Stimulated activated CD8-positive, alpha-beta memory T cell treated with anti-CD3 and anti-CD28 coated beads, Interleukin-7, amount 100 ng/mL, for 1 hour (primary cell): ENCODE measurements at regions not wholly inside any gene's neighbourhood (a gene's known extent, or its start where the extent isn't known, plus 50 kb on each side); places are given as distances from the start of the nearest gene placed in this dataset.

Experiments used
- DNase-seq, 2 donors: peaks; one replicate each; pipeline ENCODE4 v3.0.0-alpha.2; 2020; ENCODE audit warnings: low read depth in 2 of 2

DNA sequence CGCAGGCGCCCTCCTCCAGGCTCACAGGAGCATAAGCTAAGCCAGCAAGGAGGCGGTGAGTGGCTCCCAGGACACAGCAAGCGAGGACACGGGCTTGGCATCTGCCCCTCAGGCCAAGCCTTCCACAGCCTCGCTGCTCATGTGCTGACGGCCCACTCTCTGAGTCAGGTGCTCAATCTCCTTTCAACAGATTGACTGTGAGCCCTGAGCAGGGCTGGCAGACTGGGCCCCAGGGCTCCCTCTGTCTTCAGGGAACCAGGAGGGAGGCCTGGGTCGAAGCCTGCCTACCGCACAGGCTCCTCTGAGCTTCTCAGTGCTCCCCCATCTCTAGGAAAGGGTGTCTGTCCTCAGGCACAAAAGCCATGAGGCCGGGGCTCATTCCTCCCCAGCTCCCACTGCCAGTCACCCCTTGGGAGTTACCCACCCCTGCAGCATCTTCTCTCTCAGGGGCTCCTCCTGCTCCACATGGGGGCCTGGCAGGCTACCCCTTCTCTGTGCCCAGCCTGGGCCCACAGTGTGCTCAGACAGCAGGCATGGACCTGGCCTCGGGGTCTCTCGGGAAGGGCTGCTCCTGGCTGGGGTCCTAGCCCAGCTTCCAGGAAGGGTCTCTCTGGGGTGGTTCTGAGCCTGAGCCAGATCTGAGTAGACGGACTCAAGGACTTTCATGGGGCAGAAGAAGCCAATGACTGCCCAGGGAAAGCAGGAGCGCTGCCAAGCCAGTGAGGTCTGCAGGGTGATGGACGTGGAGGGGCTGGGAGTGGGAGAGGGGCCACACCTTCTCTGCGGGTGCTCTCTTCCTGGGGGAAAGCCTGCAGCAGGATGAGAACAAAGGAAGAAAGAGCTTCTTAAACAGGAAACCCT lies 138.0 kb upstream of the GPC1 start:
- no peak for DNase-seq

DNA sequence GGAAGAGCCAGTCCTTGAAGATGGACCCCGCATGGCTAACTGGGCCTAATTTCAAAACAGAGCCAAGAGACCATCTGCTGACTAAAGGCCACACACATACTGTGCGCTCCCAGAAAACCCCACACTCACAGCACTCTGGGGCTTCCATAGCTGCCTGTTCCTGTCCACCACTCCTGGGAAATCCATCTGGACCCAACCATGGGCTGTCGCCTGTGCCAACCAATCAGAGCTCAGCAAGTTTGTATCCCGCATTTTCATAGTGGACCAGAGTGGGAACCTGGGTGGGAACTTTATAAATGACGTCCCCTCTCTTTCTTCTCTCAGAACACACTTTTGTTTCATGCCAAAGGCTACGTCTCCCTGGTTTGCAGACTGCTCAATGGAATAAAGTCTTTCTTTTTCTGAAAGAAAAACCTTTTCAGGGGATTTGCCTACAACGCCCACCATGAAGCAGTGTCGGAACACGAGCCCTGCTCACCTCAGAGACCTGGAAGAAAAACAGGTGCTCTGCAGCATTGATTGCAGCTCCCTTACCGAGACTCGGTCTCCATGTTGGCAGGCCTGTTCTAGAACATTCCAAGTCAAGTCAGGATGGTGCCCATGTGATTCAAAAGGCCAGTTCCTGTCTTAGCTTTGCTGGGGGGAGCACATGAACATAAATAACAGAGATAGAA lies 137.2 kb upstream of the GPC1 start:
- DNase-seq = no peak

DNA sequence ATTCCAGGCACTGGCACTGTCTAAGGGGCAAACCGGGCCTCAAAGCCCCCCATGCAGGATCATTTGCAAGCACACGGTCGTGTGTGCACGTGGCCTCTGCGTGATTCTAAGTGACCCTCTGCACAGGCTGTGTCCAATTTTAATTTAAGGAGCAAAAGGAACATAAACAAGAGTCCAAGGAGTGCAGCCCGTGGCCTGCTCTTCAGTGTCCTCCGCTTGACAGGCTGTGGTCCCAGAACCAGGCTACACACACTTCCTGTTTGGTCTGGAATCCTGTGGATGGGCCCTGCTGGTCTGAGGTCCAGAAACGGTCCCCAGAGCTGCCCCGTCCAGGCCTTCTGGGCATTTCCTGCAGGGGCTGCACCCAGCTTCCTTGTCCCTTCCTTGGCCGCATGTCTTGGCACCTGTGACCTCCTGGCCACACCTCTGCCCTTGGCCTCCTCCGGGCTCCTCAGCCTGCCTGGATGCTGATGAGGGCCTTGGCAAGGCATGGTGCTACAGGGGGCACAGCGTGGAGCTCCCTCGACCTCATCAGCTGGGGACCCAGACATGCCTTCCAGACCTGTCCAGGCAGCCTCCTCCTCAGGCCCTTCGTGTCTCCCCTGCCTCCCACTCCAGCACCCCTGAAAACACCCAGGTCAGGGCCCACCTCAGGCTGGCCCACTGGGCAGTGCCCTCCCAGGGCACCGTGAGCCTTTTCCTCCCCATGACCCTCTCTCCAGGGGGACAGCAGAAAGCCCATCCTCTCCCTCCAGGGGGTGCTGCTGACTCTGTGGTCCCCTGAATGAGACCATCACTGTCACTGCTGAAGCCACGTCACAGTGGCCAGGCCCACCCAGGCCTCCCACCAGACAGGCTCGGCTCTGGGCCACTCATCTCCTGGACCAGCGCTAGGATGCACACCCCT lies 136.4 kb upstream of the GPC1 start:
- DNase-seq = no peak

DNA sequence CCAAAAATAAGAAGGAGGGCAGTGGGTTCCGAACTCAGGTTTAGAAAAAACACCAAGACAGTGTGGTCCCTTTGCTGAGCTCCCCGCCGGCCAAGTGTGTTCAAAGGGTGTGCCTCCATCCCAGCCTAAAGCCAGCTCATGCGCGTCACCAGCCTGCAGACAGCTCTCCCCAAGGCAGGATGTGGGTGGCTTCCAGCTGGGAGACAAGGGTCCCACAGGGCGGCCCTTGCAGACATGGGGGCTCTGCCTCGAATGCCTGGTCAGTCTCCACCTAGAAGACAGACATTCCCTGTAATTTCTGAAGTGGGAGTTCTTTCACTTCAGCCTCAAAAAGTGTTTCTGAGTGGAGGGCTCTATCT lies 135.8 kb upstream of the GPC1 start:
- DNase-seq = no peak

DNA sequence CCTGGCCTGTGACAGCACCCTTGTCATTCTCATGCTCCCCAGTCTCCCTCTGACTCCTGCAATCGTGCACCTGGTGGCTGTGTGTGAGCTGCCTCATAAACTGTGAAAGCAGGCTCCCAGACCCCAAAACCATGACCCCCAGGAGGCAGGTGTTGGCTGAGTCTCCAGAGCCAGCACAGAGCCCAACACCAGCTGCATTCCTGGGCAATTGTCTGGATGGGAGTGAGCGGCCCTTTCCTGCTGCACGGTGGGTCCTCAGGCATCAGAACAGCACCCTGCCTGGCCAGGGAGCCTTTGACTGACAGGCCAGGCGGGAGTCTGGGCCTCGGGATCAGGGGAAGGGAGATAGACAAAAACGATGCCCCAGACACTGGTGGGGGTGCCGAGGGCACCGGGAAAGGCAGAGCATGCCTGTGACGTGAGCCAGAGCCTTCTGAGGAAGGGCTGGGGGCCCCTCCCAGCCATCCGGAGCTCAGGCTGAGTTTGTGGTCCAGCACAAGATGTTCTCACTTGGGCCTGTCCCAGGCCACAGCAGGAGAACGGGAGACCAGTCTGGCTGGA lies 135.1 kb upstream of the GPC1 start:
- DNase-seq = no peak

DNA sequence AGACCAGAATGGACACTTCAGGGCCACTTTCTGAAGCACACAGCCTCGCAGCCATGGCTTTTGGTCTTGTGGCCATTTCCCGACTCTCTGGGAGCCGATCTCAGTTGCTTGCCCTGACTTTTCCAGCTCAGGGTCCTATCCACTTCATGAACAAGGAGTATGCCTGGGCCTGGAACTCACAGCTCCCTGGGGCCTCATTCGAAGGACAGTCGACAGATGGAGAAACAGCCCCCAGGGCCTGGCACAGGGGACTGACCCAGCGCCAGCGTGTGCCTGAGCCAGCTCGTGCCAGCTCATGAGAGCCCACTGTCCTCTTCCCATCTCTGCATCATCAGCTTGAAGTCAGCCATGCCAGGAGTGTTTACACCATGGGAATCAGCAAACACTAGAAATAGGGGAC lies 134.6 kb upstream of the GPC1 start:
- no peak for DNase-seq

DNA sequence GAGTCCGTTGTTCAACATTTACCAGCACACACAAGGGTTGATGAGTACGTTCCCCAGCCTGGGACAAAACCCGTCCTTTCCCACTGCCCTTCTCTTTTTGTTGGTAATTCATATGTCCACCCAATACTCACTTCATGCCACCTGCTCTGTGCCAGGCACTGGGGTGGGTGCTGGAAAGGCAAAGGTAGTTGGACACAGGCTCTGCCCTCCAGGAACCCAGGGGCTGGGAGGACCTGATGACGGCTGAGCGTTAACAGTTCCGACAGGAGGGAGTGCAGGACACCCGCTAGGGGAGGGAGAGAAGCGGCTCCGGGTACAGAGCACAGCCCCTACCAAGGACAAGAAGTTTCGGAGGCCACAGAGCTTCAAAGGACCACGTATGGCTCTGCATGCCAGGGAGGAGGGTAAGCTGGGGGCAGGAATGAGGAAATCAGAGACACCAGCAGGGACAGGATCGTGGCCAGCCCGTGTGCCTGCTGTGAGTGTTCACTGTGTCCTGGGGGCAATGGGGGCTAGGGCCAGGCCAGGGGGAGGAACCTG lies 134.1 kb upstream of the GPC1 start:
- DNase-seq = no peak

DNA sequence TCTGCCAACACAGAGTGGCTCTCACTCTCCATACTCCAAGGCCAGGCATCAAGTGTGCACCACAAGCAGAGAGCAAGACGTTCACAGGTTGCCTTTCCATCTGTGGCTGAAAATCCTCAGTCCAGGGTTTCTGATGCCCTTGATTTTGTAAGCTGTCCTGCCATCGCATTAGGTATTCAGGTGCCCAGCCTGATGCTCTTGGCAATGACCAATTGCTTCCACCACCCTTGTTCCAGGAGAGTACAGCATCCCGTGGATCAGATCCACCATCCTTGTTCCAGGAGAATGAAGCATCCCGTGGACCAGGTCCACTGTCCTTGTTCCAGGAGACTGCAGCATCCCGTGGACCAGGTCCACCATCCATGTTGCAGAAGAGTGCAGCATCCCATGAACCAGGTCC lies 133.4 kb upstream of the GPC1 start:
- no peak for DNase-seq

DNA sequence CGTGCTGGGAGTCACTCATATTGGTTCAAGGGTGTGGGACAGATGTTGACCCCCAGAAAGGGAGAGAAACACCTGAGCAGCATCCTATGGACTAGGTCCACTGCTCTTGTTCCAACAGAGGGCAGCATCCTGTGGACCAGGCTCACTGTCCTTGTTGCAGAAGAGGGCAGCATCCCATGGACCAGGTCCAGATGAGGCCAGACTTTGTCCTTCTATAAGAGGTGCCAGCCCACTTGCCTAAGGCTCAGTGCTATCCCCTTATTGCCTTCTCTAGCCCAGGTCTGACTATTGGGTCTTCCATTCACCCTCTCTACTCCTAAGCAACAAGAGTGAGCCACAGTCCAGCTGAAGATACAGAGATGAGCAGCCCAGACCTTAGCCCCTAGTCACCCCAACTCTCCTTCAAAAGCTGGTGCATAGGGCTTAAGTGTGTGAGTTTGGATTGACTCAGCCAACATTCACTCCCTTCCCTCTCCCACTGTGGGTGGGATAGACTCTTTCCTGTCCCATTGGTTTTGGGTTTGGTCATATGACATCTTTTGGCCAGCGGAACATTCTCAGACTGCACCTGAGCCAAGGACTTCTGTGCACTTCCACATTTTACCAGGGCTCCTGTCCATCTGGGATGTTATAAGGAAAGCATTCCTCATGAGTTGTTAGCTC lies 132.4 kb upstream of the GPC1 start:
- DNase-seq = no peak

DNA sequence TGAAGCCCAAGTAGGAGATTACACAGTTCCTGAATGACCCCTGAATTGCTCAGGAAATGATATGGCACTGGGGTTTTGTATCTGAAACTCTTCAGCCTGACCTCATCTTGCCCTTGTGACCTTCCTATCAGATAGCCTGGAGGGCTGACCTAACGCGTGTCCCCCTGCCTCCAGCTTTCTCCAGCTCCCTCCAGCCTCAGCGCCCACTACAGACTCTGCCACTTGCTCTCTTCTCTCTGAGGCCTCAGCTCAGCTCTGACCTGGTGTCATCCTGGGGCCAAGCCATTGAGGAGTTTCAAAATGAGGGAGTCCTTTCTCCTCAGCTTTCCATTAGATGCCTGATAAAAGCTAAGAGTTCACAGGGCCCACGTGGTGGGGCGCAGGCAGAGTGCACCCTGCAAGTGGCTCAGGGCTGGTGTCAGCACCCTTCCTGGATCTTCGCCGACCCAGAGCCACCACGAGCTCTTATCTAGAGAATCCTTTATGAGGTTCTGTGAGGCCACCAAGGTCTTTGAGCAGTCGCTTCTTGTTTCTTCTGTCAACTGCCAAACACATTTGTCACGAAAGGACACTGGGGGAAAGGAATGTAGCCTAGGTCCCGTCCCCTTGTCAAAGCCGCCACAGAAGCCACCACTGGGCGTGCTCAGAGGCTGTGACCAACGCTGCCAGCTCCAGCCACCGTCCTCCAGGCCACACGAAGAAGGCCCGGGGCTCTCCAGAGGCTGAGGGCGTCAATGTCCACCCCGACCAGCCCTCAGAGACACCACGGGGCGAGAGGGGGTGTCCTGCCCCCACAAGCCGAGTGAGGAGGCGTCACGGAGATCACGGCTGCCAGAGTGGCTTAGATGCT lies 131.3 kb upstream of the GPC1 start:
- no peak for DNase-seq

DNA sequence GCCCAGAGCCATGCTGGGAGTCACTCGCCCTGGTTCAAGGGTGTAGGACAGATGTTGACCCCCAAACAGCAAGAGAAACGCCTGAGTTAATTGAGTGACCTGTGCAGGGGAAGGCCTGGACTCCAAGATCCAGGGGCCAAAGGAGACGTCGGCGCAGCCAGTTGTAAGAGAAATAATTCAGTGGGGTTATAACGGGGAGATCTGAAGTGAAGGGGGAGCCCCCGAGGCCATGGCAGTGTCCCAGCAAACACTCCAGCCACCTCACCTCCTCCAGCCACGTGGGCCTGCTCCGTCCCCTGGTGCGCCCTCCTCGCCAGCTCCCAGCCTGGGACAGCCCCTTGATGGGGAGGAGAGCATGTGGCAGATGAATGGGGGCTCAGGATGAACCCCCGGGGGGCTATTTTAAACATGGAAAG lies 130.7 kb upstream of the GPC1 start:
- no peak for DNase-seq

DNA sequence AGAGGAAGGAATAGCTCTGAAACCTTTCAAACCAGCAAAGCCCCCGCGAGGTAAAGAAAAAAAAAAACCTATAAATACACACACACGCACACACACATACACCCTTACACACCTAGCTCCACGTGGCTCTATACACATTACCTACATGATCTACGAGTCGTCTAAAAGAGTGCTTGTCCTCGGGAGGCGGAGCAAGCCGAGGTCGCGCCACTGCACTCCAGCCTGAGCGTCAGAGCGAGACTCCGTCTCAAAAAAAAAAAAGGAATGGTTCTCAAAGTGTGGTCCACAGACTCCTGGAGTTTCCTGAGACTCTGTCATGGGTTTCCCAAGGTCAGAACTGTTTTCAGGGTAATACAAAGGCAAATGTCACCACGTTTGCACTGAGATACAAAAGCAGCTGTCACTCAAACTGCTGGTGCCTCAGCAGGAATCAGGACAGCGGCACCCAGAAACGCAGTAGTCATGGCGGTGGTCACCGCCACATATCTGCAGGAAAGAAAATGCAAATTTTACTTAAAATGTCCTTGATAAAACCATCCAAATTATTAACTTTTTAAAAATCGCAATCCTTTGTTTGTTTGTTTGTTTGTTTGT lies 130.0 kb upstream of the GPC1 start:
- DNase-seq = no peak

DNA sequence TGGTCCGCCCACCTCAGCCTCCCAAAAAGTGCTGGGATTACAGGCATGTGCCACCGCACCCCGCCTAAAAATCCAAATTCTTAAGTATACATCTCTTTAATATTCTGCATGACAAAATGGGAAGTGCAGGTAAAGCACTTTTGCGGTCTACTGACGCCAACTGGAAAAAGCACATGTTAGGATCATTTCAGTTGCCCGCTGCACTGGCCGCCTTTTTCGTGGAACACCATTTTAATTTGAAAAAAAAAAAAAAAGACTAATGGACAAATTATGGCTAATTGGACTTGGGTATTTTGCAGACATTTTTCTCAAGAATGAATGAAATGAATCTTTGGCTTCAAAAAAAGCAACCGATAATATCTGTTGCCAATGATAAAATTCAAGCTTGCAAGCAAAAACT lies 129.3 kb upstream of the GPC1 start:
- no peak for DNase-seq

DNA sequence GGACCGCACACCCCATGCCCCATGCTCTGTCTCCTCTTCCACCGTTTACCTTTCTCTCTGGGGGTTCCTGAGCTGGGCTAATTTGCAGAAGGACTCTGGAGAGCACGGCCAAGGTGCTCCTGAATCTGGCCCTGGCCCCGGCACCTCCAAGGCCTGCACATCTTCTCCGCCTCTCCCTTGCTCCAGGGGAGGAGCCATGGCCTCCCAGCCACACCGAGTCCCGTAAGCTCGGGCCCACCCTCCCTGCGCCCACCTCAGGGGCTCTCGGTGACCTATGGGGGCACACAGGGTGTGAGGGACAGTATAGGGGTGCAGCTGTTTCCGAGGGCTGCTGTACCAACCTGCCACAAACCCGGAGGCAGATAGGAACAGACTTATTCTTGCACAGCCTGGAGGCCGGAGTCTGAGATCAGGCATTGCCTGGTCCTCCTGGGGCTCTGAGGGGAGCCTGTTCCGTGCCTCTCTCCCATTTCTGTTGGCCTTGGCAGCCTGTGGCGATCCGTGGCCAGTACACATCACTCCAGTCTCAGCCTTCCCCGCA lies 127.3 kb upstream of the GPC1 start:
- DNase-seq = no peak

DNA sequence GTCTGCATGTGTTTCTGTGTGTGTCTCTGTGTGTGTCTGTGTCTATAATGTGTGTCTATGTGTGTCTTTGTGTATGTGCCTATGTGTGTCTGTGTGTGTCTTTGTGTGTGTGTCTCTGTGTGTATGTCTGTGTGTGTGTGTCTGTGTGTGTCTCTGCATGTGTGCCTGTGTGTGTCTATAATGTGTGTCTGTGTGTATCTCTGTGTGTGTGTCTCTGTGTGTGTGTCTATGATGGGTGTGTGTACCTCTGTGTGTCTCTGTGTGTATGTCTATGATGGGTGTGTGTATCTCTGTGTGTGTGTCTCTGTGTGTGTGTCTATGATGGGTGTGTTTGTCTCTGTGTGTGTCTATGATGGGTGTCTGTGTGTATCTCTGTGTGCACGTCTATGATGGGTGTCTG lies 126.2 kb upstream of the GPC1 start:
- DNase-seq = no peak

DNA sequence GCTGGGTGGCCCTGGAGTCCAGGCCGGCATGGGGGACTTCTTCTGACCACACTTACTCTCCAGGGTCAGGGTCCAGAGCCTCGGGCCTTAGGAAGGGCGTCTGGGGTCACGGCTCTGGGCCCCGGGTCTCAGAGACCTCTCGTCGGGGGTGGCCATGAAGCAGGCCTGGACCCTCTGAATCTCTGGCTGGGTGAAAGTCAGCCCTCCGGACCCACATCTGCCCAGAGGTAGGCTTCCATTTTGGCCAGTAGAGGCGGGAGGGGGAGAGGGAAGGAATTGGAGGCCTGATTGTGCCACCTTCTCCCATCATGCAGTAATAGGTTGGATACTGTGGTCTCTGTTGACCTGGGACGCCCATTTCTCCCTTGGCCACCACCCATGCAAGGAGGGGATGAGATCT lies 125.3 kb upstream of the GPC1 start:
- no peak for DNase-seq

DNA sequence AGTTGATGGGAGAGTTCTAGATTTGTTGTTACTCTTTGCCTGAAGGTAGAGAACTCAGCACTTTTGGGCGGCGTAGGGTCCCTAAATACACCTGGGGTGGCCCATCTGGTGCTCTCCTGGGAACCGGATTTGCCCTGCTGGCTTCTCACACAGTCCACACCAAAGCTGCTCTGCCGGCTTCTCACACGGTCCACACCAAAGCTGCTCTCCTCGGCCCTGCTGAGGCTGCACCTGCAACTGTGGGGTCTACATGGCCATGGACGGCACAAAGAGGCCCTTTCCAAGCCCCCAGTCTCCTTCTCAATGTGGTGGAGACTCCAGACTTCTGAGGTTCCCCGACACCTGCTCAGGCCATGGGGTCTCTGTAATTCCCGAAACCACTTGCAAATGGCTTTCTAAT lies 124.8 kb upstream of the GPC1 start:
- no peak for DNase-seq

DNA sequence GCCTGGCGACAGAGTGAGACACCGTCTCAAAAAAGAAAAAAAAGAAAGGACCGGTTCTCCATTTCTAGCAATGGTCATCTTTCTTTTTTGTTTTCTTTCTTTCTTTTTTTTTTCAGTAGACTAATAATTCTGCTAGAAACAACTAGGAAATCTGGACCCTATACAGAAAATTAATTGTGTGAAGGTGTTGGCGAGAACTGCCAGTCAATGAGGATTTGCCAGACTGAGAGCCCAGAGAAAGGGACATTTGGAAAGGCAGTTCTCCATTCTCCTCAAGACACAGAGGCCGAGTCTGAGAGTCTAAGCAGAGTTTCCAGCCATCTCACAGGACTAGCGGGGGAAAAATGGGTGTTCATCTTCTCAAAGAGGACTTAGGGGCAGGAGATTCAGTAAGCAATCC lies 123.6 kb upstream of the GPC1 start:
- DNase-seq = no peak

DNA sequence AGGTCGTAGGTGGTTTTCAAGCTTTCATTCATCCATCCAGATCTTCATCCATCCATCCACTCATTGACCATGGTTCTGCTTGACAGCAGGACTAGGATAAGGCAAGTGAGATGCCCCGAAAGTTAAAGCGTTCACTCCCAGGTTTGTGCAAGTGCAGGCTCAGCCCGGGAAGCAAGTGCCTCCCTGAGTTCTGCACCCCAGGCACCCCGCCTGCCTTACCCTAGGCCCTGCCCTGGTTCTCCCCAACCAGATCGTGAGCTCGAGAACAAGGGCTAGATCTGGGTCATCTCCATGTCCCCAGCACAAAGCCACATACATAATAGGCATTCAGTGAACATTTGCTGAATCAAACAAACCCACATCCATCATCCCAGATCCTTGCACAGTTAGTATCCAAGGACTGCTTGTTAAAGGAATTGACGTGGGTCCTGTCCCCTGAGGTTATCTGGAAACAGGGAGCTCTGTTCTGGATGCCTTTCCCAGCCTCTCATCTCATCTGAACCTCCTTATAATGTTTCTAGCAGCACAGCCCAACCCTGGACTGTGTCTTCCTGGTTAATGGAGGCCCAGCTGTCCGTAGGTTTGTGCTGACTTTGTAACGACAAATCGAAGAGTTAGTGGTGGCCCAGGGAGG lies 116.1 kb upstream of the GPC1 start:
- no peak for DNase-seq
